H1 (cell line): ENCODE measurements at regions not wholly inside any gene's neighbourhood (a gene's known extent, or its start where the extent isn't known, plus 50 kb on each side); places are given as distances from the start of the nearest gene placed in this dataset.

Experiments
- CTCF ChIA-PET: fragments of 300-600 bp; sonication (Branson Sonifier 250); formaldehyde crosslinking; loops from one replicate; lab custom pipeline; 2021; ENCODE audit not compliant: partially characterized antibody; lab: Charles Lee
- POLR2A ChIA-PET: fragments of 300-600 bp; sonication (Branson Sonifier 250); formaldehyde crosslinking; loops from one replicate; lab custom pipeline; 2021; ENCODE audit warnings: inconsistent platforms; ENCODE audit not compliant: partially characterized antibody; lab: Charles Lee
- DNase-seq, 2 experiments: peaks; one replicate each; pipeline versions ENCODE4 v3.0.0 to v3.0.0-alpha.2; 2010 to 2022; ENCODE audit warnings: low spot score in 2 of 2, low read depth in 1 of 2, mixed read lengths in 1 of 2
- FAIRE-seq: peaks from 2 replicates; lab custom pipeline; 2011; peaks lifted over from hg19 to GRCh38; lab: Jason Lieb, UNC
- H2AFZ ChIP-seq: 2 replicates; pipeline ENCODE4 v1.8.1; 2012; ENCODE audit warnings: low read length, inconsistent platforms
- H2AK5ac ChIP-seq: 2 replicates; pipeline ENCODE4 v1.6.1; 2013; ENCODE audit warnings: low read depth, low read length
- H2BK120ac ChIP-seq: replicated peaks from 2 replicates; pipeline ENCODE3; 2013; ENCODE audit warnings: low read depth, low read length, inconsistent platforms
- H2BK12ac ChIP-seq: 2 replicates; pipeline ENCODE4 v1.6.1; 2013; ENCODE audit warnings: low read depth, low read length
- H2BK15ac ChIP-seq: 2 replicates; pipeline ENCODE4 v1.6.1; 2013; ENCODE audit warnings: low read length
- H2BK20ac ChIP-seq: 2 replicates; pipeline ENCODE4 v1.6.1; 2013; ENCODE audit warnings: low read length
- H2BK5ac ChIP-seq: 2 replicates; pipeline ENCODE4 v1.6.1; 2013; ENCODE audit warnings: low read depth, low read length
- H3K14ac ChIP-seq: 2 replicates; pipeline ENCODE4 v1.6.1; 2013; ENCODE audit warnings: inconsistent platforms; ENCODE audit not compliant: insufficient read length
- H3K18ac ChIP-seq: 2 replicates; pipeline ENCODE4 v1.6.1; 2013; ENCODE audit warnings: low read length; ENCODE audit errors: extremely low read depth
- H3K23ac ChIP-seq: 2 replicates; pipeline ENCODE4 v1.6.1; 2013; ENCODE audit warnings: inconsistent platforms; ENCODE audit not compliant: insufficient read length
- H3K23me2 ChIP-seq: 2 replicates; pipeline ENCODE4 v1.6.1; 2013; ENCODE audit warnings: low read depth, low read length
- H3K27ac ChIP-seq: 2 replicates; pipeline ENCODE4 v1.6.1; 2011; ENCODE audit warnings: low read depth, low read length, inconsistent platforms
- H3K27me3 ChIP-seq, 4 experiments: replicated peaks in 1 of 4; 1 replicate in 1 of 4; 2 replicates in 3 of 4; pipeline versions ENCODE4 v1.6.1 to v1.8.1; 2011 to 2013; ENCODE audit warnings: low read length in 3 of 4, mild to moderate bottlenecking in 3 of 4, inconsistent platforms in 2 of 4, mixed read lengths in 2 of 4, moderate library complexity in 1 of 4; ENCODE audit not compliant: control insufficient read depth in 3 of 4, insufficient read depth in 3 of 4; ENCODE audit errors: extremely low read depth in 1 of 4
- H3K36me3 ChIP-seq, 4 experiments: 2 replicates each; pipeline versions ENCODE4 v1.6.1 to v1.8.1; 2011 to 2013; ENCODE audit warnings: mild to moderate bottlenecking in 4 of 4, low read length in 3 of 4, moderate library complexity in 2 of 4, control low read depth in 1 of 4, inconsistent platforms in 1 of 4; ENCODE audit not compliant: insufficient read depth in 4 of 4, control insufficient read depth in 2 of 4
- H3K4ac ChIP-seq: replicated peaks from 2 replicates; pipeline ENCODE3; 2013; ENCODE audit warnings: low read length, low read depth, mixed read lengths, inconsistent platforms; ENCODE audit not compliant: insufficient read length
- H3K4me1 ChIP-seq, 4 experiments: replicated peaks in 1 of 4; 1 replicate in 1 of 4; 2 replicates in 3 of 4; pipeline versions ENCODE4 v1.6.1 to v1.8.1; 2011 to 2013; ENCODE audit warnings: low read length in 3 of 4, inconsistent platforms in 2 of 4, mixed read lengths in 1 of 4; ENCODE audit not compliant: insufficient read depth in 4 of 4, control insufficient read depth in 3 of 4
- H3K4me2 ChIP-seq, 2 experiments: 2 replicates each; pipeline versions ENCODE4 v1.6.1 to v1.8.1; 2011 to 2013; ENCODE audit warnings: low read depth in 2 of 2, low read length in 2 of 2, control low read depth in 1 of 2, inconsistent platforms in 1 of 2, mild to moderate bottlenecking in 1 of 2; ENCODE audit not compliant: insufficient read depth in 1 of 2
- H3K4me3 ChIP-seq, 4 experiments: fragments of 200-600, 300-600 bp in 1 of 4; sonication (generic), shearing (Covaris generic), sonication (Bioruptor Twin) in 1 of 4; 2 replicates each; pipeline versions ENCODE4 v1.5.1 to v1.8.1; 2011 to 2016; ENCODE audit warnings: low read length in 4 of 4, low read depth in 3 of 4, control low read depth in 2 of 4, inconsistent platforms in 2 of 4, mild to moderate bottlenecking in 2 of 4, mixed read lengths in 1 of 4, moderate library complexity in 1 of 4; ENCODE audit not compliant: insufficient read depth in 2 of 4; ENCODE audit errors: extremely low read depth in 1 of 4
- H3K56ac ChIP-seq: replicated peaks from 2 replicates; pipeline ENCODE3; 2013; ENCODE audit warnings: low read depth, mild to moderate bottlenecking, mixed read lengths, low read length, inconsistent platforms; ENCODE audit not compliant: insufficient read length
- H3K79me1 ChIP-seq: 2 replicates; pipeline ENCODE4 v1.6.1; 2013; ENCODE audit warnings: low read depth, low read length, control low read depth
- H3K79me2 ChIP-seq, 2 experiments: 2 replicates each; pipeline versions ENCODE4 v1.6.1 to v1.8.1; 2012 to 2013; ENCODE audit warnings: low read length in 2 of 2, mild to moderate bottlenecking in 2 of 2, inconsistent platforms in 1 of 2; ENCODE audit not compliant: insufficient read depth in 2 of 2, control insufficient read depth in 1 of 2
- H3K9ac ChIP-seq, 4 experiments: replicated peaks in 1 of 4; 1 replicate in 1 of 4; 2 replicates in 3 of 4; pipeline versions ENCODE4 v1.6.1 to v1.8.1; 2011 to 2013; ENCODE audit warnings: low read depth in 3 of 4, low read length in 3 of 4, control low read depth in 2 of 4, mild to moderate bottlenecking in 2 of 4, moderate library complexity in 2 of 4, inconsistent platforms in 1 of 4; ENCODE audit errors: extremely low read depth in 1 of 4
- H3K9me3 ChIP-seq, 2 experiments: 2 replicates each; pipeline versions ENCODE4 v1.6.1 to v1.8.1; 2012 to 2013; ENCODE audit warnings: mild to moderate bottlenecking in 2 of 2, moderate library complexity in 2 of 2, control low read depth in 1 of 2, inconsistent platforms in 1 of 2, low read depth in 1 of 2, low read length in 1 of 2, mixed read lengths in 1 of 2; ENCODE audit not compliant: insufficient read depth in 2 of 2
- H4K20me1 ChIP-seq, 2 experiments: replicated peaks in 1 of 2; 2 replicates each; pipeline versions ENCODE3 to v1.8.1; 2011 to 2013; ENCODE audit warnings: inconsistent platforms in 2 of 2, low read length in 2 of 2, mild to moderate bottlenecking in 1 of 2; ENCODE audit not compliant: insufficient read depth in 2 of 2, control insufficient read depth in 1 of 2
- H4K5ac ChIP-seq: 2 replicates; pipeline ENCODE4 v1.6.1; 2013; ENCODE audit warnings: low read length, low read depth, mixed read lengths, inconsistent platforms; ENCODE audit not compliant: insufficient read length
- H4K8ac ChIP-seq: 2 replicates; pipeline ENCODE4 v1.8.0; 2013; ENCODE audit warnings: mild to moderate bottlenecking, moderate library complexity, low read length, inconsistent platforms; ENCODE audit not compliant: insufficient read depth; ENCODE audit errors: extremely low read depth
- H4K91ac ChIP-seq: replicated peaks from 2 replicates; pipeline ENCODE3; 2013; ENCODE audit warnings: low read length, mixed read lengths, inconsistent platforms; ENCODE audit not compliant: insufficient read length
- CEBPB ChIP-seq: IDR thresholded peaks from 2 replicates; pipeline ENCODE4 v1.6.1; 2012; ENCODE audit warnings: low read depth, low read length
- CTBP2 ChIP-seq: IDR thresholded peaks from 2 replicates; pipeline ENCODE4 v1.7.0; 2011; ENCODE audit warnings: borderline replicate concordance, mild to moderate bottlenecking, moderate library complexity, mixed read lengths, low read length; ENCODE audit not compliant: insufficient read depth, insufficient read length
- EZH2 ChIP-seq: fragments of 200-600 bp; sonication (generic); IDR thresholded peaks from 2 replicates; pipeline ENCODE4 v1.7.1; 2012; ENCODE audit warnings: low read depth, mild to moderate bottlenecking, moderate library complexity, low read length, inconsistent platforms; ENCODE audit not compliant: severe bottlenecking
- KDM5A ChIP-seq: fragments of 200-600 bp; IDR thresholded peaks from 2 replicates; pipeline ENCODE4 v1.7.1; 2012; ENCODE audit warnings: mild to moderate bottlenecking, low read length, inconsistent platforms, mixed read lengths
- MAFK ChIP-seq: IDR thresholded peaks from 2 replicates; pipeline ENCODE4 v1.6.1; 2012; ENCODE audit warnings: low read depth, mild to moderate bottlenecking, improper control_type of control experiment, low read length
- NANOG ChIP-seq: IDR thresholded peaks from 2 replicates; pipeline ENCODE4 v1.6.1; 2011; ENCODE audit warnings: low read length, low read depth, mild to moderate bottlenecking, inconsistent platforms; ENCODE audit not compliant: insufficient read depth, poor library complexity, severe bottlenecking
- POLR2AphosphoS5 ChIP-seq: IDR thresholded peaks from 2 replicates; pipeline ENCODE4 v1.6.1; 2011; ENCODE audit warnings: low read depth, low read length
- SP2 ChIP-seq: IDR thresholded peaks from 2 replicates; pipeline ENCODE4 v1.6.1; 2012; ENCODE audit warnings: mild to moderate bottlenecking, low read length, inconsistent platforms
- TEAD4 ChIP-seq: IDR thresholded peaks from 2 replicates; pipeline ENCODE4 v1.6.1; 2012; ENCODE audit warnings: low read depth, low read length, inconsistent platforms, mixed read lengths
- USF2 ChIP-seq: IDR thresholded peaks from 2 replicates; pipeline ENCODE4 v1.6.1; 2011; ENCODE audit warnings: low read length, improper control_type of control experiment
- WGBS, 2 experiments: shearing (Covaris generic) in 1 of 2; methylation state at CpG; one replicate each; pipeline versions ENCODE4 v1.1.6 to v1.1.7; 2013 to 2015; ENCODE audit warnings: low lambda C conversion rate in 2 of 2, mixed read lengths in 2 of 2, inconsistent platforms in 1 of 2, low coverage in 1 of 2, missing lambda C conversion rate in 1 of 2; ENCODE audit not compliant: insufficient replicate concordance in 2 of 2, insufficient coverage in 1 of 2, insufficient read length in 1 of 2; ENCODE audit errors: extremely low coverage in 1 of 2, missing lambda C conversion rate in 1 of 2; 5-methylcytosine and 5-hydroxymethylcytosine counted together
- TF ChIP-seq, protein P1 (sequence below), 3 experiments: IDR thresholded peaks; 1 replicate in 2 of 3; 2 replicates in 1 of 3; pipeline versions ENCODE4 v1.5.1 to v1.6.1; 2011; ENCODE audit warnings: low read length in 3 of 3, mild to moderate bottlenecking in 3 of 3, inconsistent platforms in 2 of 3, low read depth in 1 of 3, moderate library complexity in 1 of 3; ENCODE audit not compliant: insufficient read depth in 1 of 3; ENCODE audit errors: control extremely low read depth in 1 of 3

DNA sequence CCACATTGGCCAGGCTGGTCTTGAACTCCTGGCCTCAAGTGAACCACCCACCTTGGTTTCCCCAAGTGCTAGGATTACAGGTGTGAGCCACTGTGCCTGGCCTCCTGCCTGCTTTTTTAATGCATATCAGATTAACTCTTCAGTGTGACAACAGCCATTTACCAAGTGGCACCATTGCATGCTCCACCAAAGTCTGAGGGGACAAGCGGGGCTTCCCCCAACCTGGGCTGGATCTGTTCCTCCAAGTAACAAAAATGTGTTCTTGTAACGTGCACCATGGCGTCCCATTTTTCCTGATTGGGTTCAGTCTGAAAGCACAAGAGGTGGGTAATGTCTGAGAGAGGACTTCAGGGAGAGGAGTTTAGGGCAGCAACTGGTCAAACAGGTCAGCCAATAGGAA lies 77.8 kb downstream of the TEX29 start:
- Histone ChIP-seq H3K27me3 (no peaks in the 10 kb centered on the region), H3K14ac (no peak overlapping the region), H4K8ac (no peak overlapping the region), H3K9me3 (peaks cover 0 to 4% of the 10 kb centered on the region in 2 experiments; a peak in 1 of 4 replicates), H3K36me3 (no peaks in the 10 kb centered on the region), H3K4me1 (no peaks in the 10 kb centered on the region), H2AK5ac (no peak overlapping the region), H2BK12ac (no peak overlapping the region), H3K27ac (no peak overlapping the region), H3K4me3 (no peak overlapping the region), H3K56ac (no peak overlapping the region), H2BK5ac (no peak overlapping the region), H3K23me2 (no peaks in the 10 kb centered on the region), H4K5ac (no peak overlapping the region), H3K4me2 (no peak overlapping the region), H3K18ac (no peak overlapping the region), H2BK20ac (no peak overlapping the region), H4K20me1 (no peaks in the 10 kb centered on the region), H3K79me1 (no peaks in the 10 kb centered on the region), H2BK15ac (no peak overlapping the region), H3K4ac (no peak overlapping the region), H3K79me2 (no peaks in the 10 kb centered on the region), H4K91ac (no peak overlapping the region), H2AFZ (no peak overlapping the region), H3K9ac (no peak overlapping the region), H3K23ac (no peak overlapping the region), H2BK120ac (no peak overlapping the region)
- no peak for TF ChIP-seq NANOG
- no peak for TF ChIP-seq CTBP2
- TF ChIP-seq MAFK, result no peak
- no peak for TF ChIP-seq SP2
- no peak for TF ChIP-seq USF2
- no peak for TF ChIP-seq TEAD4
- TF ChIP-seq CEBPB, result no peak
- TF ChIP-seq KDM5A, result no peak
- no peak for TF ChIP-seq EZH2
- TF ChIP-seq POLR2AphosphoS5, result no peak
- TF ChIP-seq, protein P1, sequence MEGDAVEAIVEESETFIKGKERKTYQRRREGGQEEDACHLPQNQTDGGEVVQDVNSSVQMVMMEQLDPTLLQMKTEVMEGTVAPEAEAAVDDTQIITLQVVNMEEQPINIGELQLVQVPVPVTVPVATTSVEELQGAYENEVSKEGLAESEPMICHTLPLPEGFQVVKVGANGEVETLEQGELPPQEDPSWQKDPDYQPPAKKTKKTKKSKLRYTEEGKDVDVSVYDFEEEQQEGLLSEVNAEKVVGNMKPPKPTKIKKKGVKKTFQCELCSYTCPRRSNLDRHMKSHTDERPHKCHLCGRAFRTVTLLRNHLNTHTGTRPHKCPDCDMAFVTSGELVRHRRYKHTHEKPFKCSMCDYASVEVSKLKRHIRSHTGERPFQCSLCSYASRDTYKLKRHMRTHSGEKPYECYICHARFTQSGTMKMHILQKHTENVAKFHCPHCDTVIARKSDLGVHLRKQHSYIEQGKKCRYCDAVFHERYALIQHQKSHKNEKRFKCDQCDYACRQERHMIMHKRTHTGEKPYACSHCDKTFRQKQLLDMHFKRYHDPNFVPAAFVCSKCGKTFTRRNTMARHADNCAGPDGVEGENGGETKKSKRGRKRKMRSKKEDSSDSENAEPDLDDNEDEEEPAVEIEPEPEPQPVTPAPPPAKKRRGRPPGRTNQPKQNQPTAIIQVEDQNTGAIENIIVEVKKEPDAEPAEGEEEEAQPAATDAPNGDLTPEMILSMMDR (IDR thresholded peaks at IDR 0.05; ENCODE audit: control extremely low read depth in 1 of 3, insufficient read depth in 1 of 3, low read depth in 1 of 3, low read length in 3 of 3), result no peak
- ChIA-PET CTCF (interaction anchor here (0.7 to 6.0 kb wide), 3 partner anchors 13 to 1814 kb away, joined by 3 to 21 read pairs (median 6); no protein-coding TSS in a partner anchor), POLR2A (no interaction called here)
- DNase-seq, result no peak
- 95% methylated on average over 3 of the region's 3 CpGs; no CpG with 5 or more reads in 1 of the 2 experiments for WGBS, 2 experiments
- FAIRE-seq, result no peak
